SKM-1 (cell line): ENCODE measurements at regions not wholly inside any gene's neighbourhood (a gene's known extent, or its start where the extent isn't known, plus 50 kb on each side); places are given as distances from the start of the nearest gene placed in this dataset.
"Not testable (repeated sequence)": the region's sequence is repeated elsewhere in the genome, so short reads cannot be mapped to it uniquely, and the experiment has no call there.

Experiments
- DNase-seq: peaks from one replicate; lab custom pipeline; 2025; ENCODE audit not compliant: unreplicated experiment; lab: John Stamatoyannopoulos, UW

GRCh38 chr2:234375176-234375880 lies 121.6 kb downstream of the ARL4C start:
- DNase-seq, result no peak

- DNase-seq, result no peak
Observed at GRCh38 chr2:234374736-234375135, 122.1 kb downstream of the ARL4C start.

- no peak for DNase-seq
Observed at GRCh38 chr2:234374150-234374508, 122.8 kb downstream of the ARL4C start.

DNA sequence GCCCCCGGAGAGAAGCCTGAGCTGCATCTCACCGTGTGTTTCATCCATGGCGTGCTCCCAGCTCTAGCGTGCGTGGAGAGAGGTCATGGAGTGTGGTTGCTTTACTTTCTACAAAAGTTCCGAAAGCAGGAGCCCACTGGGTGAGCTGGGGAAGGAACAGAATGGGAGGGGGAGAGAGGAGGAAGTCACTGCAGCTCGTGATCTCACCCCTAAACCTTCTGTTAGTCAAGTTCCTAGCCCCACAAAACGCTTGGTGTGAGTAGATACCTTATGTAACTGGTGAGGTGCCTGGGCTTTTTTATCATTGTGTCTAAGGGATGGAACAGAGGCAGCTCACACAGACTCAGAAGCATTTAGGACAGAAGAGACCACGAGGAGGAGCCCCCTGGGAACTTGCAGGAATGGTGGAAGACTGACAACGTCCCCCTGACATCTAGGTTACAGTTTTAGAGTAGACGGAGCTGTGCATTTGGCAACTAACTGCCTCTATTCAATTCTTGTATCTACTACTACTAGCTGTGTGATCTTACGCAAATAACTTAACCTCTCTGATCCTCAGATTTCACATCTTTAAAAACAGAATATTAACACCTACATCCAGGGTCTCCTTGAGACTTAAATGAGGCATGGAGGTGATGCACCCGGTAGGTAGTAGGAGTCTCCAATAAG lies 123.3 kb downstream of the ARL4C start:
- DNase-seq, result no peak

GRCh38 chr2:234373060-234373459 lies 123.8 kb downstream of the ARL4C start:
- DNase-seq, result no peak

DNA sequence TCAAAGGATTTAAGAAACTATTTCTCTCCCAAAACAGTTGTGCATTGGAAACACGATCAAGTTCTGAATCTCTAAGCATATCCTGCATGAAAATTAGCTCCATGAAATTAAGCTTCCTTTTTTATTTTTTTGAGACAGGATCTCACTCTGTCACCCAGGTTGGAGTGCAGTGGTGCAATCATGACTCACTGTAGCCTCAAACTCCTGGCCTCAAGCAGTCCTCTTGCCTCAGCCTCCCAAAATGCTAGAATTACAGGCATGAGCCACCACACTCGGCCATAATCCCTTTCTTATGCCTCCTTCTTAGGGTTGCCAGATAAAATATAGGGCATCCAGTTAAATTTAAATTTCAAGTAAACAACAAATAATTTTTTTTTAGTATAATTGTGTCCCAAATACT lies 124.4 kb downstream of the ARL4C start:
- DNase-seq, result no peak

DNA sequence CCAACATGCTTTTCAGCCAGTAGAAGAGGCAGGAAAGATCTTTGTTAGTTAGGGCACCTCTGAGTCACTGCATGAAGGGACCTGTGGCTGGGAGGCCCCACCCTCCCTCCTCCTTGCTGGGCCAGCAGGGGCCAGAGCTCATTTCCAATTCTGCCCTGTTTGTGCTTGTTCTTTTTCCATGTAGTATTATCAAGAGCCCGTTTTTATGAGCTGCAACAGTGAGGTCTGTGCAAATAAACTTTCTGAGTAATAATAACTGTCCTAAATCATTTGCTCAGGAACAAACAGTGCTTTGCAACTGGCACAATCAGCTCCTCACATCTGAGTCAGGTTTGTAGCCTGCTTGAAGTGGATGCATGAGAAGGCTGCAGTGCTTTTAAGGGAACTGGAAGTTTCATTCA lies 128.0 kb downstream of the ARL4C start:
- DNase-seq, result no peak

DNA sequence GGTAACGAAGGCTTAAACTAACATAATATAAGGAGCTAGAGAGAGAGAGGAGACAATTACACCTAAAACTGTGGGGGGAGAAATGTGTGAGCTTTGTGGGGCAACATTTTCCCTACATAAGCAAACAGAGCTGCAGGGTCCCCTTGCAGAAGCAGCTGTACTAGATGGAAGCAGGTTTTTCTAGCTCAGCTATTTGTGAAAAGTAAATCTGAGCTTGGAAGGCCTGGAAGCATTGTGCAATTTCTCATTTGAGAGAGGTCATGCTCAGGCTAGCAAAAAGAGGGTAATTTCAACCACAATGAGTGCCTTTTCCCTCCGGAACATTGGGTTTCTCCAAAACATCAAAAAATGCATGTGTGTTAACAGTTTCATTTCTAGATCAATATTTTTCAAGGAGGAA lies 130.0 kb downstream of the ARL4C start:
- no peak for DNase-seq

DNA sequence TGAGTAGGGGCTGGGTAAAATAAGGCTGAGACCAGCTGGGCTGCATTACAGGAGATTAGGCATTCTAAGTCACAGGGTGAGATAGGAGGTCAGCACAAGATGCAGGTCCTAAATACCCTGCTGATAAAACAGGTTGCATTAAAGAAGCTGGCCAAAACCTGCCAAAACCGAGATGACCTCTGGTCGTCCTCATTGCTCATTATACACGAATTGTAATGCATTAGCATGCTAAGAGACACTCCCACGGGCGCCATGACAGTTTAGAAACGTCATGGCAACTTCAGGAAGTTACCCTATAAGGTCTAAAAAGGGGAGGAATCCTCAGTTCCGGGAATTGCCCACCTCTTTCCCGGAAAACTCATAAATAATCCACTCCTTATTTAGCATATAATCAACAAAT lies 132.2 kb downstream of the ARL4C start:
- DNase-seq, result no peak

GRCh38 chr2:234363647-234364294 lies 133.1 kb downstream of the ARL4C start:
- DNase-seq, result no peak

DNA sequence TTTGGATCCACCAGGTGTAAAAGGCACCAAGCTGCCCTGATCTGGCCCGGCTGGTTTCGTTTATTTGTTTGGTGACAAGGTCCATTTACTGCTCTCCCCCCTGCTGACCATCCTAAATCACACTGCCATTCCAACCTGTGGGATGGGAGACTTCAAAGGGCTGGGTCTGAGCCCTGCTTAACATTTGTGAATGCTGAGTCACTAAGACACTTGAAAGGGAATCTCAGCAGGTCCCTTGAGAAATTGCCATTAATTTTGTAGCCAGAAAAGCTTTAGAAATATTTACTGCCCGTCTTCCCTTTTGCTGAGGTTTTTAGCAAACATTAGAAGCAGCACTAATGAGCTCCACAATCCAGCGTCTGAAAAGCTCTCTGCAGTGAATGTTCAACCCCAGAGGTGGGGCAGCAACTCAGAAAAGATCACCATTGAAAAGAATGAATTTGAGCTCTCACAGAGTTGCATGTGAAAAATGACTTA lies 133.8 kb downstream of the ARL4C start:
- DNase-seq, result no peak

DNA sequence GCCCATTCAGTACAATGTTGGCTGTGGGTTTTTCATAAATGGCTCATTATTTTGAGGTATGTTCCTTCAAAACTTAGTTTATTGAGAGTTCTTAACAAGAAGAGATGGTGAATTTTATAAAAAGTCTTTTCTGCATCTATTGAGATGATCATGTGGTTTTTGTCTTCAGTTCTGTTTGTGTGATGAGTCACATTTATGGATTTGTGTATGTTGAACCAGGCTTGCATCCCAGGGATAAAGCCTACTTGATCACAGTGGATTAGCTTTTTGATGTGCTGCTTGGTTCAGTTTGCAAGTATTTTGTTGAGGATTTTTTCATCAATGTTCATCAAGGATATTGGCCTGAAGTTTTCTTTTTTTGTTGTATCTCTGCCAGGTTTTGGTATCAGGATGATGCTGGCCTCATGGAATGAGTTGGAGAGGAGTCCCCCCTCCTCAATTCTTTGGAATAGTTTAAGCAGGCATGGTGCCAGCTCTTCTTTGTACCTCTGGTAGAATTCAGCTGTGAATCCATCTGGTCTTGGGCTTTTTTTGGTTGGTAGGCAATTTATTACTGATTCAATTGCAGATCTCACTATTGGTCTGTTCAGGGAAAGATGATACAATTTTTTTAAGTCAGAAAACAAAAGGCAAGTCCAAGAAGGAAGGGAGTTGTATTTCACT lies 136.4 kb downstream of the ARL4C start:
- not testable (repeated sequence) for DNase-seq

GRCh38 chr2:234357666-234358065 lies 139.2 kb downstream of the ARL4C start:
- DNase-seq, result no peak

DNA sequence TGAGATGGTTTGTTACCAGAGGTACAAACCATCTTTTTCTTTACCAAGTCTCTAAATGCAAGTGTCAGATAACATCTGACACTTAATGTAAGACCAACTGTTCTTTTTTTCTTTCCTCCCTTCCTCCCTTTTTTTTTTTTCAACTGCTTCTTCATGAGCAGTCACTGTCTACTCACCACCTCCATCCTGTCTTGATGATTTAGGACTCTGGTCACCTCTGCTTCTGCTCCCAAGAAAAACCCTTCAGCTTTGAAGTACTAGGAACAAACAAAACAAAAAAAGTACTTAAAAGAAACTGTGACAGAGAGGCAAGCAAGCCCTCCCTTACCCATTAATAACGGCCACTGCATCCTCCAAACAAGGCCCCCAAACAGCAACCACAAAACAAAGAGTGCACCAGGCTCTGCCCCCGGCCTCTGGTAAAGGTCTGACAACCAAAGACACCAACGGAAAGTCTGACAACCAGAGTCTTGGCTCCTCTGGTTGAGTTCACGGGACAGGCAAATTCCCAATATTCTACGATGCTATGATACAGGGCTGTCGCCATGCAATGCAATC lies 141.0 kb downstream of the ARL4C start:
- DNase-seq, result no peak

- DNase-seq, result no peak
Observed at GRCh38 chr2:234355021-234355720, 141.7 kb downstream of the ARL4C start.

DNA sequence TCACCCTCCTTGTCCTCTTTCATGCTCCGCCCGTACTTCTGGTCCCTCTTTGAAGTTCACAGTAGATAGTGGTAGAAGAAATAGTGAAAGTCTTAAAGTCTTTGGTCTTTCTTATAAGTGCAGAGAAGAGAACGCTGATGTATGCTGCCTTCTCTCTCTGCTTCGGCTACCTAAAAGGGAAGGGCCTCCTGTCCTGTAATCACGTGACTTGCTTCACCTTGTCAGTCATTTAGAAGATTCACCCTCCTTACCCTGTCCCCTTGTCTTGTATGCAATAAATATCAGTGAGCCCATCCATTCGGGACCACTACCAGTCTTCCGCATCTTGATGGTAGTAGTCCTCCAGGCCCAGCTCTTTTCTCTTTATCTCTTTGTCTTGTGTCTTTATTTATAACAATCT lies 144.6 kb downstream of the ARL4C start:
- DNase-seq, result no peak

GRCh38 chr2:234351866-234352265 lies 145.0 kb downstream of the ARL4C start:
- not testable (repeated sequence) for DNase-seq

GRCh38 chr2:234348081-234348480 lies 148.8 kb downstream of the ARL4C start:
- DNase-seq, result no peak

DNA sequence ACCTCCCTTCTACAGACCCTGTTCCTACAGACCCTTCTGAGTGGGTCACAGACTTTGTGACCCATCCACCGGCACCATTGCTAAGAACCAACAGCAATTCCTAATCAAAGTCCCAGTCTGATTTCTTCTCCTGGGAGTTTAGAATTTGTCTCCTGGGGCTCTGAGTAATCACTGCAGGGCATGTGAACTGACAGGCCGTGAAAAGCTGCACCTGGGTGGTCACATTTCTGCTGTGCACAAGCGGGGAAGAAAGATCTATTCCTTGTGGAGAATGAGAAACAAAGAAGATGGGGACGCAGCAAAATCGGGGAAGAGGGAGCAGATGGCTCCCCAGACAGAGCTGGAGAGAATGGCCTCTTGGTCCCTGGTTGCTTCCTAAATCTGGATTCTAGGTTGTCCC lies 151.0 kb downstream of the ARL4C start:
- no peak for DNase-seq

DNA sequence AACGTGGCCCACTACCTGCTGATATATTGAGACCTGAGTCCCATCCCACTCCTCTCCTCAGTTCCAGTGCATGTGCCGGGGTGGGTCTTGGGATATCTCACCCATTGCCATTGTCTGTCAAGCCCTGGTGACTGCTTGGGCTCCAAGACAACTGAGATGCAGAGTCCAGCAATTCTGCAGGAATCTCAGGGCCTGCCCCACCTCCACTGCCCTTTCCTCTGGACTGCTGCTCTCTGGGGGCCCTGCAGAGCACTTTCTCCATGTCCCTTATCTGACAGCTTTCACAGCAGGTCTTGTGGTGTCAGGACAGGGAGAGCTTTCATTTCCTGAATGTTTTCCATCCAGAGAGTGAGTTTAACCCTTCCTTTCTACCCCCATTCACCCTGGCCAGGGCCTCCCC lies 152.9 kb downstream of the ARL4C start:
- no peak for DNase-seq

DNA sequence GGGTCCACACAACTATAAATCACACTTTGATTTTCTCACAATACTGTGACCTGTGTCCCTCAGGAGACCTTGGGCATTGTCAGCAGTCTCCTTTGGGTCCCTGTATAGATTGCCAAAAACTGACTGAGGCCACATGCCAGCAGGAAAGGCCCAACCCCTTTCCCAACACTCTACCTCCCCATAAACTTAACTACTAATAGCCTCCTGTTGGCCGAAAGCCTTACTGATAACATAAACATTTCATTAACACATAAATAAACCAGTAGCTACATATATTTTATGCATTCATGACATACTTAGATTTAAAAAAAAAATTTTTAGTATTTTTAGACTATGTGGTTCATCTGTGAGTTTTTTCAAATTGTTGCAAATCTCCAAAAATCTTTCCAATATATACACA lies 153.5 kb downstream of the ARL4C start:
- no peak for DNase-seq
